IPS-NIHi11 (cell line): ENCODE measurements at regions not wholly inside any gene's neighbourhood (a gene's known extent, or its start where the extent isn't known, plus 50 kb on each side); places are given as distances from the start of the nearest gene placed in this dataset.

Experiments
- DNase-seq: peaks from one replicate; pipeline ENCODE4 v3.0.0; 2012; ENCODE audit warnings: mixed read lengths, low spot score

- DNase-seq = no peak
Observed at GRCh38 chr10:111989136-111989911, 194.2 kb downstream of the GPAM start.

- DNase-seq = peak; percentile 26
Observed at GRCh38 chr10:111990734-111991133, 192.8 kb downstream of the GPAM start.

GRCh38 chr10:111993321-111993720, 190.2 kb downstream of the GPAM start:
- DNase-seq = no peak

- no peak for DNase-seq
Observed at GRCh38 chr10:111993872-111994426, 189.6 kb downstream of the GPAM start.

- DNase-seq = no peak
Observed at GRCh38 chr10:111996103-111996502, 187.5 kb downstream of the GPAM start.

- DNase-seq = no peak
Observed at GRCh38 chr10:111998728-111999127, 184.8 kb downstream of the GPAM start.

- peak; percentile 47 for DNase-seq
Observed at GRCh38 chr10:111999205-111999914, 184.2 kb downstream of the GPAM start.

- no peak for DNase-seq
Observed at GRCh38 chr10:111999915-112000302, 183.7 kb downstream of the GPAM start.

GRCh38 chr10:112000466-112000865, 183.1 kb downstream of the GPAM start:
- DNase-seq = no peak

GRCh38 chr10:112002206-112002605, 181.4 kb downstream of the GPAM start:
- DNase-seq = no peak

- DNase-seq = no peak
Observed at GRCh38 chr10:112004075-112004474, 179.5 kb downstream of the GPAM start.

- no peak for DNase-seq
Observed at GRCh38 chr10:112005044-112005443, 178.5 kb downstream of the GPAM start.

- DNase-seq = no peak
Observed at GRCh38 chr10:112006407-112006806, 177.2 kb downstream of the GPAM start.

GRCh38 chr10:112006831-112007230, 176.7 kb downstream of the GPAM start:
- no peak for DNase-seq

- DNase-seq = no peak
Observed at GRCh38 chr10:112022196-112022595, 161.4 kb downstream of the GPAM start.

- DNase-seq = no peak
Observed at GRCh38 chr10:112024079-112024478, 159.5 kb downstream of the GPAM start.

- no peak for DNase-seq
Observed at GRCh38 chr10:112025228-112025627, 158.3 kb downstream of the GPAM start.

GRCh38 chr10:112026438-112026837, 157.1 kb downstream of the GPAM start:
- DNase-seq = peak; percentile 34

GRCh38 chr10:112027731-112028280, 155.8 kb downstream of the GPAM start:
- DNase-seq = no peak

GRCh38 chr10:112030431-112030830, 153.1 kb downstream of the GPAM start:
- no peak for DNase-seq

- DNase-seq = no peak
Observed at GRCh38 chr10:112039823-112040222, 143.7 kb downstream of the GPAM start.

- DNase-seq = no peak
Observed at GRCh38 chr10:112040696-112041095, 142.9 kb downstream of the GPAM start.

- DNase-seq = no peak
Observed at GRCh38 chr10:112045938-112046337, 137.6 kb downstream of the GPAM start.
